ENCODE measurements at regions not wholly inside any gene's neighbourhood (a gene's known extent, or its start where the extent isn't known, plus 50 kb on each side); places are given as distances from the start of the nearest gene placed in this dataset.
"Not testable (repeated sequence)": the region's sequence is repeated elsewhere in the genome, so short reads cannot be mapped to it uniquely, and the experiment has no call there.

GRCh38 chr10:6928586-6928985 lies 348.5 kb upstream of the PRKCQ start:
- no peak for DNase-seq (ENCODE audit: low read depth in 1 of 2, low spot score in 1 of 2)

- DNase-seq (ENCODE audit: low read depth in 1 of 2, low spot score in 1 of 2) = no peak
Measured at GRCh38 chr10:6926971-6927370, 346.9 kb upstream of the PRKCQ start.

- no peak for DNase-seq (ENCODE audit: low read depth in 1 of 2, low spot score in 1 of 2)
Measured at GRCh38 chr10:6925146-6925545, 345.1 kb upstream of the PRKCQ start.

- DNase-seq (ENCODE audit: low read depth in 1 of 2, low spot score in 1 of 2) = no peak
Measured at GRCh38 chr10:6924166-6924565, 344.1 kb upstream of the PRKCQ start.

GRCh38 chr10:6921026-6921425 lies 340.9 kb upstream of the PRKCQ start:
- DNase-seq (ENCODE audit: low read depth in 1 of 2, low spot score in 1 of 2) = not testable (repeated sequence)

- peak; percentile 52 to 60 for DNase-seq (ENCODE audit: low read depth in 1 of 2, low spot score in 1 of 2)
Measured at GRCh38 chr10:6920072-6921019, 340.3 kb upstream of the PRKCQ start.

GRCh38 chr10:6919077-6919476 lies 339.0 kb upstream of the PRKCQ start:
- no peak for DNase-seq (ENCODE audit: low read depth in 1 of 2, low spot score in 1 of 2)

GRCh38 chr10:6918305-6918704 lies 338.2 kb upstream of the PRKCQ start:
- DNase-seq (ENCODE audit: low read depth in 1 of 2, low spot score in 1 of 2) = peak; percentile 19 to 37

GRCh38 chr10:6917125-6917524 lies 337.0 kb upstream of the PRKCQ start:
- no peak for DNase-seq (ENCODE audit: low read depth in 1 of 2, low spot score in 1 of 2)

GRCh38 chr10:6916601-6917000 lies 336.5 kb upstream of the PRKCQ start:
- DNase-seq (ENCODE audit: low read depth in 1 of 2, low spot score in 1 of 2) = no peak

- DNase-seq (ENCODE audit: low read depth in 1 of 2, low spot score in 1 of 2) = no peak
Measured at GRCh38 chr10:6915307-6915706, 335.2 kb upstream of the PRKCQ start.

- no peak for DNase-seq (ENCODE audit: low read depth in 1 of 2, low spot score in 1 of 2)
Measured at GRCh38 chr10:6912929-6913328, 332.9 kb upstream of the PRKCQ start.

GRCh38 chr10:6912424-6912823 lies 332.3 kb upstream of the PRKCQ start:
- no peak for DNase-seq (ENCODE audit: low read depth in 1 of 2, low spot score in 1 of 2)

- DNase-seq (ENCODE audit: low read depth in 1 of 2, low spot score in 1 of 2) = no peak
Measured at GRCh38 chr10:6912021-6912420, 331.9 kb upstream of the PRKCQ start.

- DNase-seq (ENCODE audit: low read depth in 1 of 2, low spot score in 1 of 2) = no peak
Measured at GRCh38 chr10:6909905-6910560, 330.0 kb upstream of the PRKCQ start.

GRCh38 chr10:6907877-6908530 lies 327.9 kb upstream of the PRKCQ start:
- no peak for DNase-seq (ENCODE audit: low read depth in 1 of 2, low spot score in 1 of 2)

- DNase-seq (ENCODE audit: low read depth in 1 of 2, low spot score in 1 of 2) = no peak
Measured at GRCh38 chr10:6894405-6894804, 314.3 kb upstream of the PRKCQ start.

- DNase-seq (ENCODE audit: low read depth in 1 of 2, low spot score in 1 of 2) = no peak
Measured at GRCh38 chr10:6892864-6893263, 312.8 kb upstream of the PRKCQ start.

GRCh38 chr10:6891924-6892323 lies 311.8 kb upstream of the PRKCQ start:
- no peak for DNase-seq (ENCODE audit: low read depth in 1 of 2, low spot score in 1 of 2)

GRCh38 chr10:6889718-6890117 lies 309.6 kb upstream of the PRKCQ start:
- no peak for DNase-seq (ENCODE audit: low read depth in 1 of 2, low spot score in 1 of 2)

- no peak for DNase-seq (ENCODE audit: low read depth in 1 of 2, low spot score in 1 of 2)
Measured at GRCh38 chr10:6888434-6888833, 308.4 kb upstream of the PRKCQ start.

- no peak for DNase-seq (ENCODE audit: low read depth in 1 of 2, low spot score in 1 of 2)
Measured at GRCh38 chr10:6885284-6885683, 305.2 kb upstream of the PRKCQ start.

Measured in activated T-helper 1 cell treated with anti-CD3 and anti-CD28 coated beads, Interleukin-2, amount 50 U/mL, for 16 hours (primary cell).